Stimulated activated CD8-positive, alpha-beta memory T cell treated with anti-CD3 and anti-CD28 coated beads, Interleukin-2, amount 100 ng/mL, for 1 hour (primary cell): ENCODE measurements at regions not wholly inside any gene's neighbourhood (a gene's known extent, or its start where the extent isn't known, plus 50 kb on each side); places are given as distances from the start of the nearest gene placed in this dataset.

Experiments used
- DNase-seq, 2 donors: peaks; one replicate each; pipeline ENCODE4 v3.0.0-alpha.2; 2020; ENCODE audit warnings: low read depth in 2 of 2

DNA sequence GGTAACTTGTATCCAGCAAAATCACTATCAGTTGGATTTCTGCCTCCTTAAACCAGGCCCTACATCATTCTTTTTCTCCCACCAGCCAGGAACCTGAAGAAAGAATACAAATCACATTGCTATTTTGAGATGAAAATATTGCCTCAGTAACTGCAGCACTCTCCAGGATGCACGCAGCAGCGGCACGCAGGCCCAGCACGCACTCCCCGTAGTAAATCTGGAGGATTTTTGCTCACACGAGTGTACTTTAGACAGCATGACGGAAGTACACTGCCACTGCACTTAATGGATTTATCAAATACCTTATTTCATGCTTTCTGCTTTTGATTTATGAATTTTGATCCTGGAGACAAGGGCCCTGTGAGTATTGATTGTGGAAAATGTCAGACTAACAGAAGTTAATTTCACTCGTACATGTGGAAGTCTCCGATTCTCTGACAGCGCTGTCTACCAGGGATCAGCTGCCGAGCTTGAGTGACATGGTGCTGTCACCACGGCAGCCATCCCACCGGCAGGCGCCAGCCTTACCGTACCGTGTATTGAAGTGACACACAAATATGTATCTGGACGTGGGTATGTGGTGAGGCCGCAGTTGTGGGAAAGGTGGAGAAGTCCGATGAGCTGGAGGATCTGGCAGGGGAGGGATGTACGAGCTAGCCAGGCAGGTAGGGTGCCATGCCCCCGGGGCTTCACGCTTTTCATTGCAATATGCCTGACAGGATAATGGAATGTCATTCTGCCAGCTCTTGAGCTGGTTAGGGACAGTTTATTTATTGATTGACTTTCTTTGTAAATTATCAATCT lies 863.7 kb downstream of the GALR1 start:
- DNase-seq, result no peak

DNA sequence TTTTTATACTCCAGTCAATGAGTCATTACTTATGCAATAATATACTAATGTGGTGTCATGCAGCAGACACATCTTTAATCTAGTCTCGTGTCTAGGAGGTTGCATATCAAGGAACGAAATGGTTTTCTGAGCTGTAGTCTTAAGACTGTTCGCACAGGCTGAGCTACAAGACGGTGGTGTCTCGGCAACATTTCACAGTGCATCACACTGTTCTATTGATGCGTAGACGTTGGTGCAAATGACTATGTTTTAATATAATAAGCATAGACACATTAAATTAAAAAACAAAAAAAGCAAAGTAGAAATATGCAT lies 864.2 kb downstream of the GALR1 start:
- no peak for DNase-seq

DNA sequence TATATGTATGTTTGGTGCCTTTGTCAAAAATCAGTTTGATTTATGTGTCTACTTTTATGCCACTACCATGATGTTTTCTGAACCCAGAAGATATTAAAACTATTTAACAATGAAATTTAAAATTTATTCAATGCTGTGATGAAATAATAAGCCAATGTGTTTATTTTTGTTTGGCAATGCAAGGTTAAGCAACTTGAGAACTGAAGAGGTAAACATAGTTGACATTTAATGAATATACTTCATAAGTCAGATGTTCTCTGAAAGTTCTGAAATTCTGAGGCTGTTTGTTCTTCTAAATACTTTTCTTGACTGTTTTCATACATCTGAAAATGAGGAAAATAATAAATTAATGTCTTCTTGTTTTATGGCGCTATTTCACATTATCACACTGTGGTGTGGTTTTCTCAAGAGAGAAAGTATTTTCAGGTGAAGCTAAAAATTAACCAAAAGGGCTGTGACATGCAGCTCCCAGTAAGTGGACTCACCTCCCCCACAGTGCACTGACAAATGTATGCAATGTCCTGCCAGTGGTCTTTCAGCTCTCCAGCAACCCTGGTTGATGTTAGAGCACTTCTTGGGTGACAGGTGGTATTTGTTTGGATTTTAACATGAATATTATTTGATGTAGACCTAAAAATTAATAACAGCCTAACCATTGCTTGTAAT lies 863.6 kb upstream of the SALL3 start:
- DNase-seq, result no peak

DNA sequence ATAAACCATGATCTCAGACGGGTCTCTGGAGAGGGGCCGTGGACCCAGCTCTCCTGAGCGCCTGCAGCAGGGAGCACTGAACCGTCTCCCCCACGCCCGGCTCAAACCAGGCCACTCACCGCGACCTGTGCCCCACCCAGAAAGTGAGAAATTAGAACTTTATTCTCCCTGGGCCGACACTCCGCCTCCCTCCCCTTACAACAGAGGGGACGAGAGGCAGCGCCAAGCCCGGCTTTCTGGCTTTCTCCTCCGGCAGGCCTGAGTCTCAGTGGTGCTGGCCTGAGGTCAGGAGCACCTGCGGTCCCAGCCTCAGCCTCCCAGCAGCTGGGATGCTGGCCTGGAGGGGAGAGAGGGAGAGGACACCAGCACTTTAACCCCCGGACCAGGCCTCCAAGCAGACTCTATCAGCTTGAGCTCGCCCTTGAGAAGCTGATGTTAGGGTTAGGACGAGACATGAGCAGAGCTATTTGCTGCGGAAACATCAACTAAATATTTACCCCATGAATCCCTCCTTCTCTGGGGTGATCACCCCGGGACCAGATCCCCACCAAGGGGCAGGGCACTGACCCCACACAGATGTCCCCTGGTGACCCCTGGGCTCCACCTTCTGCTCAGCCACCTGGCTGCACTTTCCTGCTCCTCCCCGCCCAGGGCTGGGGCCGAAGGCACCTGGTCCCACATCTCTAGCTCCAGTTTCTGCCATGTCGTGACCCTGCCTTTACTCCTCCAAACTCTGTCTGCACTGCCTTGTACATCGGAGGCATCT lies 856.3 kb upstream of the SALL3 start:
- no peak for DNase-seq

DNA sequence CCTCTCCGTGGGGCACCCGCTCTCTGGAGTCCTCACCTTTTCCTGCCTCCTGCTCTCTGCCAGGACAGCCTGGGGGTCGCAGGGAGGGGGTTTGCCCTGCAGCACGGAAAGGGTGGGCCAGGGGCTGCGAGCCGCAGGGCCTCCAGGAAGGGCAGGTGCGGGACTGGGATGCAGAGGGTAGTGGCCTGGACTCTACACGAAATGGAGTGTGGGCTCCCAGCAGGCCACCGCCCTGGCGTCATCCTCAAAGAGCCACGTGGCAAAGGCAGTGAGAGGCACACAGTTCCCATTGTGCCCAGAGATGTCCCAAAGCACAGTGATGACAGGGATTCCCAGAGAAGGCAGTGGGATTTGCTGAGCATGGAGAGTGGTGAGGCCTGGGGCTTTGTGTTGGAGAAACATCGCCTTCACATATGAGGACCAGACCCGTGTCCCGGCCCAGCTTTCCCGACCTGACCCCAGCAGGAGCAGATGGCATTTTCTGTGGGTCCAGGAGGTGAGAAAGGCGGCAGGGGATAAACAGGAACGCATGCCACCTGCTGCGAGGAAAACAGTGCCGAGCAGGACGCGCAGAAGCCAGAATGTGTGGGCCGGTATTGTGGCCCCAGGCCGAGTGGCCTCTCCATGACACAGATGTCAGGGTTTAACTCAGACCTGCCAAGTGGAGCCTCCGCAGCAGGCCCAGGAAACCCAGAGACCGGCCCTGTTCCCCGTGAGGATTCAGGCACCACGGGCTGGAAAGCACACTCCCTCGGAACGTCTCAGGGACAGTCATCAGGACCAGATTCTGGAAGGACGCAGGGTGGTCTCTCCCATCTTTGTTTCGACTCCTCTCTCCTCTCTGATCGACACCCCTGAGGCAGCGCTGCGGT lies 855.5 kb upstream of the SALL3 start:
- no peak for DNase-seq

DNA sequence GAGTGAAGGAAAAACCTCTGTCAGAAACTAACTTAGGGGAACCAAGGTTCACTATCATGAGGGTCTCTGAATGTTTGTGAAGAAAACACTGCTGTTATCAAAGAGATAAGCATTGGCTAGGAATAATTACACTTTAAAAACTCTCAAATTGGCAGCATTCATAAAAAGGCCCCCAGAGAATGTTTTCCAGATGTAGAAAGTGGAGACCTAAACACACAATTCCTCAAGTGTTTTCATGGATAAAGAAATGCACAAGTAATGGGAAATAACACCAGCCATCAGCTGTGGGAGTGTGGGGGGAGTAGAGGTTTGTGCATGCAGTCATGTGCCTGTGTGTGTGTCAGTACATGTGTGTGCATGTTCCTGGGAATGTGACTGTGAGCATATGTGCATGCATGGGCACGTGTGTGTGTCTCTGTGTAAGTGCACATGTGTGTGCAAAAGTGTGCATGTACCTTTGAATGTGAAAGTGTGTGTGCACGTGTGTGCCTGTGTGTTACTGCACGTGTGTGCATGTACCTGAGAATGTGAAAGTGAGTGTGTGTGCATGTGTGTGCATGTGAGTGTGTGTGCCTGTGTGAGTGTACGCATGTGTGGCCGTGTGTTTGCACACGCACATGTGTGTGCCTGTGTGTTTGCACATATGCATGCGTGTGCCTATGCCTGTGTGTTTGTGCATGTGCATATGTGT lies 854.3 kb upstream of the SALL3 start:
- no peak for DNase-seq

DNA sequence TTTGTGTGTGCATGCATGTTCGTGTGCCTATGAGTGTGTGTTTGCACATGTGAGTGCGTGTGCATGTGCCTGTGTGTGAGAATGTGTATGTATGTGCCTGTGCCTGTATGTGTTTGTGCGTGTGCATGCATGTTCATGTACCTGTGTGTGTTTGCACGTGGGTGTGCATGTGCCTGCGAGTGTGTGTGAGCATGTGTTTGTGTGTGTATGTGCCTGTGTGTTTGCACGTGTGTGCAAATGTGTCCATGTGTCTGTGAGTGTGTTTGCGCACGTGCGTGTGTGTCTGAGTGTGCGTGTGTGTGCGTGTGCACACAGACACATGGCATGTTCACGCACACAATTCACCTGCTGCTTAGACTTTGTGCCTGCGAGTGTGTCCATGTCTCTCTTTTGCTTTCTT lies 853.5 kb upstream of the SALL3 start:
- no peak for DNase-seq

DNA sequence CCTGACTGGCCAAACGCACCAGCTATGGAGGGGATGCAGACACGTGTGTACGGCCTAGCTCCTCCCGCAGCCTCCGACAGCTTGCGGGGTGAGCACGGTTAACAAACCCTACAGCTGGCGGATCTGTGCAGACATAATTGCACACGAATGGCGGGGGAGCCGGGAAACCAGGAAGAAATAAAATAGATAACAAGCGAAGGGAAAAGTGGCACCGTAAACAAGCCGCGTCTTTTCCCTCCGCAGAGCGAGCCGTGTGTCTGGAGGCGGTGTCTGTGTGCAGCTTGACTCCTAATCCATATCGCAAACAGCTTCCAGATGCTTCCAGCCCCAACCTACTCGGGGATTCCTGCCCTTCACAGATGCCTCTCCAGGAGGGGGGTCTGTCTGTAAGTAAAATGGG lies 853.1 kb upstream of the SALL3 start:
- DNase-seq, result no peak

DNA sequence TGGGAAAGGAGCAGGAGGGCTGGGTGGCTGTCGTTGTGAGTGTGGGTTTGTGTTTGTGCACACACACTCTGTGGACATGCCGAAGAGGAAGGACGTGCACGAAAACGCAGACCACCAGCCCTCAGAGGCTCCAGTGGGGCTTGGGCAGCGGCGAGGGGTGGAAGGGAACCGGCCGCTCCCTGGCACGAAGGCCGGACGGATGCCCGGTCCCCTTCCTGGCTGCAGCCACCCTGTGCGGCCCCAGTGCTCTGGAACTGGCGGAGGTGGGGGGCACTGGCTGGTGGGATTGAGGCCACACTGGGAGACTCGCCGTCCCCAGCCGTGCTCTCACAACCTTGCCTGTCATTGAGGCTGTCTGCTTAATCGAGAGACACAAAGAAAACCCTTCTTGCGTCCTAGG lies 852.6 kb upstream of the SALL3 start:
- no peak for DNase-seq

DNA sequence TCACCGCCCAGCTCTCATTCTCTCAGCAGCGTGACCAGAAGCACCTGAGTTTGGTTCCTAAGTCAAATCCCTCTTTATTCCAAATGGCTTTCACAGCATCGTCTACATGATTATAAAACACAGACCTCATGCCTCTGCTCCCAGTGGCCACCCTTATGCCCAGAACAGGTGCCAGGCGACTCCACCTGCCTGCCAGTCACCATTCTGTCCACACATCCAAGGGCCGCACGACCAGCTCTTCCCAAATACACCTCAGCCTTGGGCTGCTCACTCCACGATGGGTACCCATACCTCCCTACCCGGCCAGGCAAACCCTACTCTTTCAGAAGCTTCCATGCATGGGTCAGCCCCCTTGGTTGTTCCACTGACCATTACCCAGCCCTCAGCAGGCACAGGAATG lies 851.6 kb upstream of the SALL3 start:
- DNase-seq, result no peak

DNA sequence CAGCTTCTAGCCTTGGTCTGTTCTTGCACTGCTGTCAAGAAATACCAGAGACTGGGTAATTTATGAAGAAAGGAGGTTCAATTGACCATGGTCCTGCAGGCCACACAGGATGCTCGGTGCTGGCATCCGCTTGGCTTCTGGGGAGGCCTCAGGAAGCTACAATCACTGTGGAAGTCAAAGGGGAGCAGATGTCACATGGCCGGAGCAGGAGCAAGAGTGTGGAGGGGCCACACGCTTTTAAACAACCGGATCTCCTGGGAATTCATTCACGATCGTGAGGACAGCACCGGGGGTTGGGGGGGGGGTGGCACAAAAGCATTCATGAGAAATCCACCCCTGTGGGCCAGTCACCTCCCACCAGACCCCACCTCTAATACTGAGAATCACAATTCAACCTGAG lies 850.4 kb upstream of the SALL3 start:
- DNase-seq, result no peak

DNA sequence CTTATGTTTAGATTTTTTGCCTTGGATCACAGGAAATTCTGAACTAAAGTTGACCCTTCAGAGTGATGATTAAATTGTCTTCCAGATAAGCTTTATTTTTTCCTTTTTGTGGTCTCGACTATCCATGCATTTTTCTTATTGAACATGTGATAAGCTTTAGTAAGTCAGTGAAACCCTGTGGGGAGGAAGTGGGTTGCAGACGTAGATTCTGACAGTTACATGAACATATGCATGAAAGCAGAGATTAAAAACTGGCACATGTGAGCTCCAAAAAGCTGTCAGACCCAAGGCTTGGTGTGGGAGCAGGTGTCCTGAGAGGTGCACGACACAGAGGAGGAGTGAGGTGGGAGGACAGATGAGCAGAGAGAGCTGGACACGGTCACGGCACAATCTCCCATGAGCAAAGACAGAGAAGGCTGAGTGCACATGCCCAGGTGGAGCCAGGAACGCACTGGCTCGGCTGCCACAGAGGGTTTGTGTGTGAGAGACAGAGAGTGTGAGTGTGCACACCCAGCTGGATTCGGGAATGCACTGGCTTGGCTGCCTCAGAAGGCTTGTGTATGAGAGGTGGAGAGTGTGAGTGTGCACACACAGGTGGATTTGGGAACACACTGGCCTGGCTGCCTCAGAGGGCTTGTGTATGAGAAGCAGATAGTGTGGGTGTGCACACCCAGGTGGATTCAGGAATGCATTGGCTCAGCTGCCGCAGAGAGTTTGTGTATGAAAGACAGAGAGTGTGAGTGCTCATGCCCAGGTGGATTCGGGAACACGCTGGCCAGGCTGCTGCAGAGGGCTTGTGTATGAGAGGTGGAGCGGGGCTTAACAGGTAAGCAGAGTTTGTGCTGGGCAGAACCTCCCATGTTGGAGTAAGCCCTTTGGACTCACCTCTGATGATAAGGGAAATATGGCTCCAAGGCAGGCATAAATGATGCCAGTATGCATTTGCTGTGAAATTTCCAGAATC lies 849.1 kb upstream of the SALL3 start:
- DNase-seq, result no peak

DNA sequence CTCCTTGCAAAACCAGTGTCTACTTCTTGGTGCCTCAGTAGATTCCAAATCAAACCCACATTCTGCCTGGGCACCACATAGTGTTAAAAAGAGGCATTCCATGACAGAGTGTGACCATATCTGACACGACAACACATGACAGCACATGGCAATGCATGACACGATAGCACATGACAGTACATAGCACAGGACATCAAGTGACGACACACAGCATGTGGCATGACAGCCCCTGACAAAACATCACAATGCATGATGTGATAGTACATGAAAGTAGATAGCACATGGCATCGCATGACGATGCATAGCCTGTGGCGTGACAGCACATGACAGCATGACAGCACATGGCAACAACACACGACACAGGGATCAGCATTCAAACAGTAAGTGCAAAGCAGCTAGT lies 845.9 kb upstream of the SALL3 start:
- no peak for DNase-seq

DNA sequence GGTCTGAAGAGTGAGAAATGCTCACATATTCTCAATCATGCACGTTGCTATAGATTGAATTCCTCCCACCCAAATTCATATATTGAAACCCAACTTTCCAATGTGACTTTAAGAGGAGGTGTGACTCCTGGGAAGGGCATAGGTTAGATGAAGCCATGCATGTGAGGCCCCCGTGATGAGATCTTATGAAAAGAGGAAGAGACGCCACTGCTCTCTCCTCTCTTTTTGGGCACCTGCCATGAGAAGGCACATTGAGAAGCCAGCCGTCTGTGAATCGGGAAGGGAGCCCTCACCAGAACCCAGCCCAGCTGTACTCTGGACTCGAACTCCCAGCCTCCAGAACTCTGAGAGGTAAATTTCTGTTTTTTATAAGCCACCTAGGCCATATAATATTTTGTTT lies 842.6 kb upstream of the SALL3 start:
- DNase-seq, result no peak

DNA sequence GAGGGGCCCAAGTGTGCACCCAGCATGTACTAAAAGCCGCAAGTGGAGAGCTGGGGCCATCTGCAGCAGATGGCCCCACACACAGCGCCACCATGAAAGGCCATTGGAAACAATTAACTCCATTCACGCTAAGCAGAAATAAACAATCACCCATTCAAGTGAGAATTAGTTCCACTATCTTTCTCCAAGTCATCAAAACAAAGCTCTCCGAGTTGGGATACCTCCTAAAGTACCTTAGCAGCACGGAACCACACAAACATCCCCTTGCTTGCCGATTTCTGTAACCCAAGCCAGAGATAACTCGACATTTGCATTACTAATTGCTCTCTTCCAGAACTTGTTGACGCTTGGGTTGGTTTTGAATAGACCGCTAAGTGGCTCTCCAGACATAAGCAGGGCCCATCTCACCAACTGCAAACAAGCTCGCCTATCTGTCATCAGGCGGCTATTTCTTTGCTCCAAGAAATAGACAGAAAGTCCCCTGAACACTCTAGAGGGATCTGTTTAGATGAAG lies 840.6 kb upstream of the SALL3 start:
- no peak for DNase-seq

DNA sequence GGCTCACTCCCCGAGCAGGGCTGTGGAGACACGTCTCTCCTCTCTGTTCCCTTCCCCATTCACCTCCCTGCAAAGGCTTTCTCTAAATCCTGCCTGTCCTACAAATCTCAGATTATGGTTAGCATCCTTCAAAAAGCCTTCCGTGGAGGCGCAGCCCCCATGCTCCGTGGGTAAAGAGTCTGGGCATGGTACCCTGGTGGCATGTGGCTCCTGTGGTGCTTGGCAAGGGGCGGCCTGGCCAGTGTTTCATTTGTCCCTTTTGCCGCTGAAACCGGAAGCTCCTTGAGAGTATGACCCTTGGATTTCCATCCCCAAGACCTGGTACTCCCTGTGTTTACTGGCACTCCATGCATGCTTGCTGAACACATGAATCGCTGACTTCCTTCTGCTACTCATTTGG lies 839.3 kb upstream of the SALL3 start:
- DNase-seq, result no peak

DNA sequence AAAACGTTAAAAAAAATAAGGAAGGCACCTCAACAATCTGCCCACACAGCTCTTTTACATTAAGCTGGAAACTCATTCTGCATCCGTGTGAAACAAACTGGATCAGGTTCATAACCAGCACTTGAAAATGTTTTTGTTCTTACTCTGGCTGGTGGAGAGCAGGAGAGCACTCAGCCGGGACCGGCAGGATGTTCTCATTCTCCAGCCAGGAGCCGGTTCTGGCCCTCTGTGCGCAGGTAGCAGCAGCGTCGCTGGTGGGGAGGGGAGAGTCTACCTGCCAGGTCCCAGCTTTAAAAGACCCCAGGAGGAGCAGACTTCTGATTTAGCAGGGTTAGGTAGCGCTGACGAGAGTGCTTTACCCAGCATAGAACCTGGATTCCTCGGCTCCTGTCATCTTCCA lies 834.9 kb upstream of the SALL3 start:
- no peak for DNase-seq

DNA sequence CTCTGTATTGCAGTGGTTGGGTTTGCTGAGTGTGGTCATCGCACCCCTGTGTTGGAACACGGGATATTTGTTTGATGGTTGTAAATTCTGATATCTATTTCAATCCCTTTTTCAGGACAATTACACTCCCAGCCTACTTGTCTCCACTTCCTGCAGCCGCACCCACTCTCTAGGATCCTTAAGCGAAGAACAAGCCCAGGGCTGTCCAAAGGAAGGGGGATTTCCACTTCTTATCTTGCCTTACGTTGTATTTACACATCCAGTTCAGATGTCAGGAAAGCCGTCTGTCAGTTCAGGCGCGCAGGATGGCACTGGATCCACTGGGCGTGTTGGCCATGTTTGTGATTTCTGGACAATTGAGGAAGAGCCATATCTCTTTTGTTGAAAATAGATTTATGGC lies 834.5 kb upstream of the SALL3 start:
- DNase-seq, result no peak

DNA sequence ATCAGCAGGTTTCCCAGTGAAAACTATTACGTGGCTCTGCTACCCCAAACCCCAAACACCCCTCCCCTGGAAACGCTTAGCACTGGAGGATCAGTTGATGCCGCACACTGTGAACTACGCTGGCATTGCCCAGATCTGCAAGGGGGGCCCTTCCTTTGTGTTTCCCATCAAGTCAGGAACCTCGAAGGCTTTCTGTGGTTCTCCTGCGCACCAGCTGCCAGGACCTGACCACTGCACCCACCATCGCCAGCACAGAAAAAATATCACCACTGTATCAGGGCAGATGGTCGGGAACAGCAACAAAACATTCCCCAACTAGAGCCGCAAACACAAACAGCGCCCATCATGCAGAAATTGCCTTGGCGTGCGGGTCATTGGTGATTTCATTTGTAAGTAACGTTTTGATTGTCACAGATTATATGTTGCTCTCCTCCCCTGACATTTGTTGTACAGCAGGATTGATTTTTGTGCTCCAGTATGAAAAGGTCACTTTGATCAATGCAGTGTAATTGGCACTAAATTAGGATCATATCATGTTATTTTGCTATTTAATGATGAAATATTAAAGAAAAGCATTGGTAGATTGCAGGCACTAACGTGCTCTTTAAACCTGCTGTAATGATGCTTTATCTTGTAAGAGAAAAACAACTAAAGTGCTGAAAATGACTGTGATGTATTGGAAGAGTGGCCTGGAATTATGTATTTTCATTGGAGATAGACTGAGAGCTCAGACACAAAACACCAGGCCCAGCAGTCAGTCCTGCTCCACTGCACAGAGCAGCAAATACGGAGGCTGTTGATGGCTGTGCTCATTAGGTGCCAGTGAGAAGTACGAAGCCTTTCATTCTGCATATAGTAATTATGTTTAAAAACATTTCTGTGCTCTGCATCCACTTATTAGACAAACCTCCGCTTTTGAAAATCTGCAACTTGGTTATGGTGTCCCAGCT lies 833.2 kb upstream of the SALL3 start:
- DNase-seq, result no peak
